ENCODE measurements at regions not wholly inside any gene's neighbourhood (a gene's known extent, or its start where the extent isn't known, plus 50 kb on each side); places are given as distances from the start of the nearest gene placed in this dataset.

- Histone ChIP-seq H3K4me2 (ENCODE audit: insufficient read depth, low read length) (no peak overlapping the region), H3K27ac (ENCODE audit: extremely low read depth, low read depth, low read length) (no peak overlapping the region), H3K79me2 (ENCODE audit: control insufficient read depth, insufficient read depth, low read length) (no peaks in the 10 kb centered on the region), H3K9ac (ENCODE audit: insufficient read depth in 1 of 2, low read depth in 2 of 2, low read length in 2 of 2) (no peak overlapping the region), H3K4me3 (no peak overlapping the region), H3K9me3 (replicated peaks; ENCODE audit: control insufficient read depth, insufficient read depth, low read depth, low read length) (no peaks in the 10 kb centered on the region), H3K4me1 (replicated peaks in 1 of 2; ENCODE audit: control insufficient read depth in 2 of 2, insufficient read depth in 2 of 2, low read length in 2 of 2) (no peaks in the 10 kb centered on the region), H3K36me3 (ENCODE audit: control insufficient read depth, insufficient read depth, low read length) (no peaks in the 10 kb centered on the region), H2AFZ (ENCODE audit: low read depth, low read length) (no peak overlapping the region), H3K9me1 (ENCODE audit: control insufficient read depth, insufficient read depth, low read length) (no peaks in the 10 kb centered on the region), H3K27me3 (ENCODE audit: control insufficient read depth in 2 of 2, insufficient read depth in 2 of 2, low read length in 2 of 2) (no peaks in the 10 kb centered on the region; a peak in 1 of 5 replicates), H4K20me1 (replicated peaks; ENCODE audit: control insufficient read depth, insufficient read depth, low read length) (no peaks in the 10 kb centered on the region)
- WGBS (ENCODE audit: insufficient coverage, low coverage, missing lambda C conversion rate): 0% methylated on average over 5 of the region's 5 CpGs
- ChIA-PET POLR2A (no interaction called here), CTCF (ENCODE audit: low intra/inter-chr PET ratio) (no interaction called here)
- FAIRE-seq (no peak), ATAC-seq (peak; percentile 87), DNase-seq (ENCODE audit: extremely low read depth in 1 of 4, low spot score in 3 of 4) (peak; percentile 8 to 55 (median 28))
- no TSS peak for BruUV-seq (replicated peaks)
- TF ChIP-seq RAD51 (IDR thresholded peaks at IDR 0.05; ENCODE audit: borderline replicate concordance, low read depth): peak; percentile 59; the same call in 1 of the 2 replicates
- TF ChIP-seq JUNB (CRISPR knock-in tag; conservative IDR thresholded peaks at IDR 0.05): no peak
- TF ChIP-seq USF1 (CRISPR knock-in tag; IDR thresholded peaks at IDR 0.05): peak; percentile 50
- no peak for TF ChIP-seq KAT2B (IDR thresholded peaks at IDR 0.05; ENCODE audit: low read depth, low read length)
- TF ChIP-seq NFYB (IDR thresholded peaks at IDR 0.05; ENCODE audit: extremely low read depth, insufficient read length): peak; percentile 46
- TF ChIP-seq ZFP30 (CRISPR knock-in tag; IDR thresholded peaks at IDR 0.05; ENCODE audit: borderline replicate concordance): no peak
- TF ChIP-seq USF2 (CRISPR knock-in tag; IDR thresholded peaks at IDR 0.05): peak; percentile 78
- TF ChIP-seq BHLHE40 (IDR thresholded peaks at IDR 0.05; ENCODE audit: low read length): peak; percentile 72
- intact Hi-C loops (cut with micrococcal nuclease) (no loop called here), in situ Hi-C loops (cut with MboI) (no loop called here)
Measured at GRCh38 chr7:35504365-35504764, 190.6 kb downstream of the HERPUD2 start.
